ENCODE measurements at regions not wholly inside any gene's neighbourhood (a gene's known extent, or its start where the extent isn't known, plus 50 kb on each side); places are given as distances from the start of the nearest gene placed in this dataset.

GRCh38 chr2:192373754-192374153 is 179.0 kb upstream of the TMEFF2 start:
- Histone ChIP-seq H3K4me1 (ENCODE audit: low read depth) (no peaks in the 10 kb centered on the region), H3K9me3 (ENCODE audit: low read depth) (no peaks in the 10 kb centered on the region), H3K27ac (no peak overlapping the region), H3K4me3 (no peak overlapping the region), H3K36me3 (no peaks in the 10 kb centered on the region), H3K27me3 (no peaks in the 10 kb centered on the region)
- DNase-seq (ENCODE audit: low read depth in 1 of 2, low spot score in 1 of 2): no peak
- TF ChIP-seq CTCF (IDR thresholded peaks at IDR 0.05; ENCODE audit: low read depth, low read length): no peak

GRCh38 chr2:192373221-192373620 is 178.5 kb upstream of the TMEFF2 start:
- no peak for TF ChIP-seq CTCF (IDR thresholded peaks at IDR 0.05; ENCODE audit: low read depth, low read length)
- H3K36me3 ChIP-seq: no peaks in the 10 kb centered on the region
- H3K27me3 ChIP-seq: no peaks in the 10 kb centered on the region
- H3K27ac ChIP-seq: no peak overlapping the region
- H3K9me3 ChIP-seq (ENCODE audit: low read depth): no peaks in the 10 kb centered on the region
- no peak for DNase-seq (ENCODE audit: low read depth in 1 of 2, low spot score in 1 of 2)
- no peak overlapping the region for H3K4me3 ChIP-seq
- no peaks in the 10 kb centered on the region for H3K4me1 ChIP-seq (ENCODE audit: low read depth)

GRCh38 chr2:192369969-192370368 is 175.2 kb upstream of the TMEFF2 start:
- DNase-seq (ENCODE audit: low read depth in 1 of 2, low spot score in 1 of 2): no peak
- TF ChIP-seq CTCF (IDR thresholded peaks at IDR 0.05; ENCODE audit: low read depth, low read length): no peak
- Histone ChIP-seq H3K27ac (no peak overlapping the region), H3K4me3 (no peak overlapping the region), H3K9me3 (ENCODE audit: low read depth) (no peaks in the 10 kb centered on the region), H3K36me3 (no peaks in the 10 kb centered on the region), H3K4me1 (ENCODE audit: low read depth) (no peaks in the 10 kb centered on the region), H3K27me3 (no peaks in the 10 kb centered on the region)

GRCh38 chr2:192357217-192357616 is 162.5 kb upstream of the TMEFF2 start:
- Histone ChIP-seq H3K4me1 (ENCODE audit: low read depth) (no peaks in the 10 kb centered on the region), H3K27ac (no peak overlapping the region), H3K27me3 (no peaks in the 10 kb centered on the region), H3K4me3 (no peak overlapping the region), H3K9me3 (ENCODE audit: low read depth) (no peaks in the 10 kb centered on the region), H3K36me3 (no peaks in the 10 kb centered on the region)
- TF ChIP-seq CTCF (IDR thresholded peaks at IDR 0.05; ENCODE audit: low read depth, low read length): no peak
- no peak for DNase-seq (ENCODE audit: low read depth in 1 of 2, low spot score in 1 of 2)

- TF ChIP-seq CTCF (IDR thresholded peaks at IDR 0.05; ENCODE audit: low read depth, low read length): no peak
- H3K27ac ChIP-seq: no peak overlapping the region
- no peaks in the 10 kb centered on the region for H3K36me3 ChIP-seq
- no peak overlapping the region for H3K4me3 ChIP-seq
- H3K4me1 ChIP-seq (ENCODE audit: low read depth): no peaks in the 10 kb centered on the region
- no peaks in the 10 kb centered on the region for H3K9me3 ChIP-seq (ENCODE audit: low read depth)
- no peaks in the 10 kb centered on the region for H3K27me3 ChIP-seq
- DNase-seq (ENCODE audit: low read depth in 1 of 2, low spot score in 1 of 2): no peak
Measured at GRCh38 chr2:192354512-192355244, 159.9 kb upstream of the TMEFF2 start.
